ENCODE measurements at regions not wholly inside any gene's neighbourhood (a gene's known extent, or its start where the extent isn't known, plus 50 kb on each side); places are given as distances from the start of the nearest gene placed in this dataset.

GRCh38 chr2:239818086-239818485 is 207.1 kb downstream of the NDUFA10 start:
- TF ChIP-seq ZFP30 (CRISPR knock-in tag; IDR thresholded peaks at IDR 0.05): no peak
- no peak for TF ChIP-seq PPARA (CRISPR knock-in tag; IDR thresholded peaks at IDR 0.05; ENCODE audit: borderline replicate concordance)
- no peak for TF ChIP-seq GLIS3 (CRISPR knock-in tag; IDR thresholded peaks at IDR 0.05)
- no peak for TF ChIP-seq POU6F1 (CRISPR knock-in tag; IDR thresholded peaks at IDR 0.05; ENCODE audit: borderline replicate concordance, low read depth)
- no peak for TF ChIP-seq ESRRG (CRISPR knock-in tag; IDR thresholded peaks at IDR 0.05)
- TF ChIP-seq TSHZ2 (CRISPR knock-in tag; IDR thresholded peaks at IDR 0.05): no peak
- no peak for TF ChIP-seq SNAI2 (CRISPR knock-in tag; IDR thresholded peaks at IDR 0.05)
- no peak for TF ChIP-seq OSR1 (CRISPR knock-in tag; IDR thresholded peaks at IDR 0.05)
- TF ChIP-seq ZNF565 (CRISPR knock-in tag; conservative IDR thresholded peaks at IDR 0.05; ENCODE audit: low read depth): no peak
- TF ChIP-seq ZNF8 (CRISPR knock-in tag; IDR thresholded peaks at IDR 0.05): no peak
- TF ChIP-seq ZFP3 (CRISPR knock-in tag; IDR thresholded peaks at IDR 0.05): no peak
- TF ChIP-seq RARB (CRISPR knock-in tag; IDR thresholded peaks at IDR 0.05): no peak
- no peak for TF ChIP-seq ARNTL (CRISPR knock-in tag; IDR thresholded peaks at IDR 0.05; ENCODE audit: borderline replicate concordance, low read depth)
